ENCODE measurements at regions not wholly inside any gene's neighbourhood (a gene's known extent, or its start where the extent isn't known, plus 50 kb on each side); places are given as distances from the start of the nearest gene placed in this dataset.

- DNase-seq (ENCODE audit: extremely low read depth, low read depth), result no peak
- no peak overlapping the region for H3K4me3 ChIP-seq (replicated peaks; ENCODE audit: low read depth, low read length)
- no peak for TF ChIP-seq CTCF (IDR thresholded peaks at IDR 0.05; ENCODE audit: low read depth, low read length, missing control alignments)
Measured at GRCh38 chr13:76797361-76797760, 88.8 kb downstream of the KCTD12 start.

- no peak for TF ChIP-seq CTCF (IDR thresholded peaks at IDR 0.05; ENCODE audit: low read depth, low read length, missing control alignments)
- DNase-seq (ENCODE audit: extremely low read depth, low read depth), result no peak
- no peak overlapping the region for H3K4me3 ChIP-seq (replicated peaks; ENCODE audit: low read depth, low read length)
Measured at GRCh38 chr13:76796851-76797250, 89.4 kb downstream of the KCTD12 start.

- H3K4me3 ChIP-seq (replicated peaks; ENCODE audit: low read depth, low read length), result no peak overlapping the region
- DNase-seq (ENCODE audit: extremely low read depth, low read depth), result no peak
- no peak for TF ChIP-seq CTCF (IDR thresholded peaks at IDR 0.05; ENCODE audit: low read depth, low read length, missing control alignments)
Measured at GRCh38 chr13:76795701-76796695, 90.2 kb downstream of the KCTD12 start.

DNA sequence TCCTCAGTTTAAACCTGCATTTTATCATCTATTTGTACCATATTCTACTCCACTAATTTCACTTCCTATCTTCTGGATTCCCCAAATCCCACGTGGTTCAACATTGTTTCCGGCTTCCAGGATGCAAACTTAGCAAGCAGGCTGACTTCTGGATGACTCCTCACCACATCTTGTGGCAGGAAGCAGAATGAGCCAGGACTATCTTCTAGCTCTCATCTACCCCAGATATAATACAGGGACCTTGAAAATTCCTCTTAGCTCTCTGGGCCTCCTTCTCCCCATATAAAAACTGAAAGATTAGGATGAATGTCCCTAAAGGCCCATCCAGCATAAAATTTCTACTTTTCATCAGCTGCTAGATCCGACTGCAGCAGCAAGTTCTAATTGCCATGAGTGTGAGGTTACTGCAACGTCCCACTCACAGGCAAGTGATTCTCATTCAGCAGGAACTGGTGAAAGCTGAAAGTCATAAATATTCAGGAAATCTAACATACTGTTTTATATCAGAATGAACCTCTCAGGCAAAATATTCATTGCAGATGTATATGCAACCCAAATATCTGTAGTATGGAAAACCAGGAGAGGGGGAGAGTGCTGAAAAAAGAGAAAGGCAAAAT is 93.4 kb downstream of the KCTD12 start:
- no peak for TF ChIP-seq CTCF (IDR thresholded peaks at IDR 0.05; ENCODE audit: low read depth, low read length, missing control alignments)
- DNase-seq (ENCODE audit: extremely low read depth, low read depth), result no peak
- H3K4me3 ChIP-seq (replicated peaks; ENCODE audit: low read depth, low read length), result no peak overlapping the region

GRCh38 chr13:76790980-76791819 is 95.0 kb downstream of the KCTD12 start:
- H3K4me3 ChIP-seq (replicated peaks; ENCODE audit: low read depth, low read length), result no peak overlapping the region
- no peak for DNase-seq (ENCODE audit: extremely low read depth, low read depth)
- TF ChIP-seq CTCF (IDR thresholded peaks at IDR 0.05; ENCODE audit: low read depth, low read length, missing control alignments), result no peak

DNA sequence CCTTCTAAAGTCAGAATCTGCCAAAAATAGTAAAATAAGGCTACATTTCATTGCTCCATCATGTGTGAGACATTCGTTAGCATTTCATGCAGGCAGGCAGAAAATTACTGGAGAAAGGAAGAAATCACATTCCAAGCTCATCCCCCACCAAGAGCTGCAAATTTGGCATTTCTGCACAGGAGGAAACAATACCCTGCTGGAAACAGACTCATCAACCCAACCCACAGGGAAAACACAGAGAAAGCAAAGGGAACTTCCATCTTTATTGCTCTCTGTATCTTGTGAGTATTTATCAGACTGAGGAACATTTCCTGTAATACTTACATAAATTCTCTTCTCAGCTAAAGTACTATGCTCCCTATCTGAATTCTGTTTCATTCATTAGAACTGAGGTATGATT is 95.7 kb downstream of the KCTD12 start:
- H3K4me3 ChIP-seq (replicated peaks; ENCODE audit: low read depth, low read length), result no peak overlapping the region
- no peak for TF ChIP-seq CTCF (IDR thresholded peaks at IDR 0.05; ENCODE audit: low read depth, low read length, missing control alignments)
- no peak for DNase-seq (ENCODE audit: extremely low read depth, low read depth)
